NCI-H748 (cell line): ENCODE measurements at regions not wholly inside any gene's neighbourhood (a gene's known extent, or its start where the extent isn't known, plus 50 kb on each side); places are given as distances from the start of the nearest gene placed in this dataset.

ENCODE experiments used
- DNase-seq: peaks from one replicate; lab custom pipeline; 2025; ENCODE audit not compliant: unreplicated experiment; lab: John Stamatoyannopoulos, UW

GRCh38 chr1:220367833-220368232 lies 95.6 kb upstream of the RAB3GAP2 start:
- DNase-seq, result no peak

DNA sequence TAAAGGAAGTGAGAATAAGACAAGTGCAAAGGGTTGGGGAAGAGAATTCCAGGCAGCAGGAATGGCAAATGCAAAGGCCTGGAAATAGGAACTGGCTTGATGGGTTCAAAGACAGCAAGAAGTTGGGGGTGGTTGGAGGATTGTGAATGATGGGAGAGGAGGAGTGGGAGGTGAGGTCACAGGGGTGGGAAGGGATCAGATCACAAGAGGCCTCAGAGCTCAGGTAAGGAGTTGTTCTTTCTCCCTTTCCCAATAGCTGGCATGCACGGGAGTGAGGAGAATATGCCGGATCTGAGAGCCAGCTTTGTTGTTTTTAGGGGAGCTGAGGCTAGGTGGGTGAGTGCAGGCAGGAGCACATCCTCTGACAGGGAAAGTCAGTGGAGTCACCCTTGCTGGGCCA lies 94.0 kb upstream of the RAB3GAP2 start:
- no peak for DNase-seq

DNA sequence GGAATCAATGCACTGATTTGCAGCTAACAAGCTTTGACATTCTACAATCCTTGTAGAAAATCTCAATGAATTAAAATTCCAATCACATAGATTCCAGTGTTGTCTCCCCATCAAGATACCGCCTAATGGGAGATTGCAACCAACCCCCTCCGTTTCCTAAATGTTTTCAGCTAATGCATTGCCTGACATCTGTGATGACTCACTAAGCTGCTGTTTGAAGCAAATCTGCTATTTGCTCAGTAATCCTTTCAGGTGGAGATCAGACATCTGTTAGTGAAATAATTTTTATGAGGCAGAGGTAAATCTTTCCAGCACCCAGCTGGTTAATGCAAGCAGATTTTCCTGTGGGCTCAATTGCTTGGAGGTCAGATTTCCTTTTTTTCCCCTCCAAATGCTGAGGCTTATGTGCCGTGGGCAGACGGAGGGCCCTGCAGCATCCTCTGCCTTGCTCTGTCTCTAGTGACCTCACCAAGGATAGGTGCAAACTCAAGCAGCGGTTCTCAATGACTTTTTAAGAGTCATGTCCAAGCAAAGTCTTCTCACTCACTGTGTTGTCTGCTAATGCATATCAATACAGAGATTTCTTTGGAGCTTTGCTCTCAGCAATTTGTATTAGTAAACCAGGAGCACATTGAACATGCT lies 91.1 kb upstream of the RAB3GAP2 start:
- no peak for DNase-seq

DNA sequence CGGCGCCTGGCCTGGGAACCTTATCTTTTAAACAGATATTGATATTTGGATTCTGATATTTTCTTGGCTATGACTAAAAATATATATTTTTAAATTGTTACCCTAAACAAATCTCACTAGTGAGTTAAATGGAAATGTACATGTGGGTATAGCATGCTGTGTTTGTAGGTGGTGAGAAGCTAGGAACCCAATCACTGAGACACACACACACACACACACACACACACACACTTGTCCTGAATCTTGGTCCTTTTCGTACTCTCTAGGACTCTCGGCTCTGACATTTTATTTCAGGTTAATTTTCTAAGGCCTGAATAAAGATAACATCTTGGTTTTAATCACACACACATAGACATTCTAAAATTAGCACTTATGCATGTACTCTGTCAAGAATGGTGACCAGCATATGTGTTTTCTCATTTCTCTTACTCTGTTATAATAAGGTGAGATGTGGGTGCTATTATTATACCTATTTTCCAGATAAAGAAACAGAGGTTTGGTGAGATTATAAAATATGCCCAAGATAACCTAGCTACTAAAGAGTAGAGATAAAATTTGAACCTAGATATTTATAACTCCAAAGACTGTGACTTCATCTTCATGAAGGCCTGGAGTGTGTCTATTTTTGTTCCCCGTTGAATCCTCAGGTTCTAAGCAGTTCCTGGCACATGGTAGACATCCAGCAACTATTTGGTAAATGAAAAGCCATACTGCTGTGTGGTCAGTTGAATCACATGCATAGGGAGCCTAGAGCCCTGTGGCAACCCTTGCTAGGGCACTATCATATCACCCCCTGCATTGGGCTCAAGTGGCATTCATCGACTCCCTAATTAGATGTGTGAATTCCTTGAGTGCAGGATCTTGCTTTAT lies 85.0 kb upstream of the RAB3GAP2 start:
- DNase-seq, result no peak

GRCh38 chr1:220353229-220354012 lies 81.2 kb upstream of the RAB3GAP2 start:
- peak; percentile 2 for DNase-seq

DNA sequence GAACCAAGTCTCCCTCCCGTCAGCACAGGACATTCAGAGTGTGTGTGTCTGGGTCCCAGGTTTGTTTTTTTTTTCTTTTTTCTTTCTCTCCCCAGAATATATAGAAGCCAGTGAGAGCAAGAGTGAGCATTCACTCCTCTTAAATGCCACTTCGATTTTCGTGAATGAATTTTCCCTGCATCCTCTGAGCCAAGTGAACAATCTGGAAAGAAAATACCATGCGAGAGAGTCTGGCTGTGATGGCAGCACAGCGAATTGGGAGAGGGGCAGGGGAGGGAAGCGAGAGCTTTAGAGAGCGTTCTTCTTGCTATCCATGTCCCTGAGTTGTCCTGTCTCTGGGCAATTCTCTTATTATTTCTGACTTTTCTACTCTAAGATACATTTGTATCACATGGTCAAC lies 76.0 kb upstream of the RAB3GAP2 start:
- no peak for DNase-seq

GRCh38 chr1:220347654-220348175 lies 75.5 kb upstream of the RAB3GAP2 start:
- DNase-seq, result no peak

DNA sequence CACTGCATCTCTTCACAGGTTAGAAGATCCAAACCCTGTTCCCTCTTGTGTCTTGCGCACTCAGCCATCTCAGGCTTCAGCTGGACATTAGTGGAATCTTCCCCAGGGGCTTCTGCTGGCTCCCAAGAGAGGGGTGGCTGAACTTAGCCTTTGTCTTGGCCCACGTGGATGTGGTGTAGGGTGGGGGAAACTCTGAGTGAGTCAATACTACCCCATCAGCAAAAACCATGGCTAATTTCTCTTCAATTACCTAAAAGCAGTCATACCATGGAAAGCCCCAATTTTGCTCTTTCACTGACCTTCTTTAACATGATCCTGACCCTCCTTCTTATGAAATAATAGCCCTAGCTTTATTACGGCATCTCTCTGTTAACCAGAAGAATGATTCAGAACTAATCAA lies 72.5 kb upstream of the RAB3GAP2 start:
- DNase-seq, result no peak

DNA sequence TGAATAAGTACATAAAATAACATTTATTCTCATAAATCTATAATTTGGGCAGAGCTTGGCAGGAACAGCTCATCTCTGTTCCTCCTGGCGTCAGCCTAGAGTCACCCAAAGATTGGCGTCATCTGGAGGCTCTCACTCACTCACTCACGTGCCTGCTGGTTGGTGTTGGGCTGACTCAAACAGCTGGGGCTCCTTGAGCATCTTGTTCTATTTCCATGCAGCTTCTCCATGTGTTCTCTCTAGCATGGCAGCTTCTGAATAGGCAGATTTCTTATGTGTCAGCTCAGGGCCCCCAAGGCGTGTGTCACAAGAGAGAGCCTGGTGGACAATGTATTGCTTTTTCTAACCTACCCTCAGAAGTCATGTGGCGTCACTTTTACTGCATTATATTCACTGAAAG lies 70.6 kb upstream of the RAB3GAP2 start:
- DNase-seq, result no peak

DNA sequence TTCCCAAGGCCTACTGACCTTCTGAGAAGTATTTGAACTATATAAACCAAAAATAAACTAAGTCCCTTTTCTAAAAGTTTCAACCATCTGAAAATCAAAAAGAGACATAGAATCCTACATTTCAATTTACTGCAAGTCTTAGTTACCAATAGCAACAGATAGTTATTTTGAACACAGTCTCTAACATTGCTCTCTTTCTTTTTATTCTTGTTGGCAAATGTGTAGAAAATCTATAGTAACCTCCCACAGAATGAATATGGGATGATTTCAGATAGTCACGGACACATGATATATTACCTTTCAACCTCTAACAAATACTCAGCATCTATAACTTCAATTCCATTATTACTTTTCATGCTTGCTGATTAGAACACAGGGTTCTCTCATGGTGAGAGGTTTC lies 68.9 kb upstream of the RAB3GAP2 start:
- no peak for DNase-seq

- no peak for DNase-seq
Observed at GRCh38 chr1:220339581-220339980, 67.3 kb upstream of the RAB3GAP2 start.

GRCh38 chr1:220338759-220339158 lies 66.5 kb upstream of the RAB3GAP2 start:
- no peak for DNase-seq

- no peak for DNase-seq
Observed at GRCh38 chr1:220336391-220337031, 64.3 kb upstream of the RAB3GAP2 start.

GRCh38 chr1:220335668-220336067 lies 63.4 kb upstream of the RAB3GAP2 start:
- DNase-seq, result no peak

- no peak for DNase-seq
Observed at GRCh38 chr1:220331318-220331717, 59.1 kb upstream of the RAB3GAP2 start.

GRCh38 chr1:220330265-220330664 lies 58.0 kb upstream of the RAB3GAP2 start:
- DNase-seq, result no peak

- DNase-seq, result no peak
Observed at GRCh38 chr1:220327106-220327505, 54.9 kb upstream of the RAB3GAP2 start.

DNA sequence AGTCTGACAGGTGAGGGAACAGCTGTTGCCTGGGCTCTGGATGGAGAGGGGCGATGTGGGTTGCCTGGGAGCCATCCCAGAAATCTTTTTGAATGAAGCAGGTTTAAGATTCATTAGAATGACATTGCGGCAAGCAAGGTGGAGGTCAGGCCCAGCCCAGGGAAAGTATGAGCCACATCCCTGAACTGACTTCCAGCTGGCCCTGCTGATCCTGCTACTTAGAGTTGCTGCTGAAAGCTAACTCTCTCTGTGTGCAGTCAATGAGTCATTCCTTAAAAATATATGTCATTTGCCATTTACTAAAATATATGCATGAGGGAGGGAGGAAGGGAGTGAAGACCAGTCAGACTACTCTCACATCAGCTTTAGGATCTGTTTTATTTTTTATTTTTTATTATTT lies 54.3 kb upstream of the RAB3GAP2 start:
- no peak for DNase-seq

DNA sequence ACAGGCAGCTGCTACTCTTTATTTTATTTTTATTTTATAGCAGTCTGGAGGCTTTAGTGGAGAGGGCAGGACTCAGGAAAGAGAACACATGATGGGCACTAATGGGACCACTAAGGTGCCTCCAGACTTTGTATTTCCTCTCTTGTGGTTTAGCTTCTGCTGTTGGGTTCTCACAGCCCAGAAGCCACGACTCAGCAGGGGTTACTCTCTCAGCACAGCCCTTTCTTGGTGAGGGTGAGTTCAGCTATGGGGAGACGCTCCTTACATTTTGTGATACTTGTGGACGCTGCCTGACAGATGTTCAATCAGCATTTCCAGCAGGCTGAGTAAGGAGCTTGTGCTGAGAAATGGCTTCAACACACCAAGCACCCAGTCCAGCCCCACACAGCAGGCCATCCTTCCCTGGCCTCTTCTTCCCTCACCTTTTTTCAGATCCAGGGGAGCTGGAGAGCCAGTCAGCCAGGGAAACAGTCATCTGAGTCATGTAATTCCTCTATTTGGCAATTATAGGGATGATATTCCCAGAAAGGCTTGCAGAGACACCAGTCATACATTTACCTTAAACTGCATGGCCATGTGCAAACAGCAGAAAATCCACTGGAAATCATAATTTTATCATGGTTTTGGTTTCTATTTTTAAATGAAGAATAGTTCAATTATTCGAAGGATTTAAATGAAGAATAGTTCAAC lies 53.2 kb upstream of the RAB3GAP2 start:
- no peak for DNase-seq

GRCh38 chr1:220323717-220324116 lies 51.5 kb upstream of the RAB3GAP2 start:
- no peak for DNase-seq
